ENCODE measurements at regions not wholly inside any gene's neighbourhood (a gene's known extent, or its start where the extent isn't known, plus 50 kb on each side); places are given as distances from the start of the nearest gene placed in this dataset.
"Not testable (repeated sequence)": the region's sequence is repeated elsewhere in the genome, so short reads cannot be mapped to it uniquely, and the experiment has no call there.

GRCh38 chr2:43146083-43146482 is 80.3 kb downstream of the ZFP36L2 start:
- no peak for DNase-seq (ENCODE audit: low read depth)

GRCh38 chr2:43144263-43144662 is 82.1 kb downstream of the ZFP36L2 start:
- DNase-seq (ENCODE audit: low read depth): no peak

- DNase-seq (ENCODE audit: low read depth): no peak
Observed at GRCh38 chr2:43143756-43144155, 82.7 kb downstream of the ZFP36L2 start.

- no peak for DNase-seq (ENCODE audit: low read depth)
Observed at GRCh38 chr2:43142921-43143438, 83.4 kb downstream of the ZFP36L2 start.

- not testable (repeated sequence) for DNase-seq (ENCODE audit: low read depth)
Observed at GRCh38 chr2:43141636-43142151, 84.7 kb downstream of the ZFP36L2 start.

GRCh38 chr2:43139996-43140621 is 86.3 kb downstream of the ZFP36L2 start:
- DNase-seq (ENCODE audit: low read depth): no peak

GRCh38 chr2:43139501-43139900 is 86.9 kb downstream of the ZFP36L2 start:
- no peak for DNase-seq (ENCODE audit: low read depth)

- no peak for DNase-seq (ENCODE audit: low read depth)
Observed at GRCh38 chr2:43138441-43138840, 88.0 kb downstream of the ZFP36L2 start.

- DNase-seq (ENCODE audit: low read depth): peak; percentile 84
Observed at GRCh38 chr2:43136876-43137275, 89.5 kb downstream of the ZFP36L2 start.

GRCh38 chr2:43136011-43136799 is 90.2 kb downstream of the ZFP36L2 start:
- DNase-seq (ENCODE audit: low read depth): no peak

- DNase-seq (ENCODE audit: low read depth): no peak
Observed at GRCh38 chr2:43135583-43135982, 90.8 kb downstream of the ZFP36L2 start.

- no peak for DNase-seq (ENCODE audit: low read depth)
Observed at GRCh38 chr2:43134571-43134889, 91.9 kb downstream of the ZFP36L2 start.

- peak; percentile 80 for DNase-seq (ENCODE audit: low read depth)
Observed at GRCh38 chr2:43133708-43134570, 92.5 kb downstream of the ZFP36L2 start.

GRCh38 chr2:43133336-43133707 is 93.1 kb downstream of the ZFP36L2 start:
- no peak for DNase-seq (ENCODE audit: low read depth)

GRCh38 chr2:43132683-43133301 is 93.6 kb downstream of the ZFP36L2 start:
- no peak for DNase-seq (ENCODE audit: low read depth)

- no peak for DNase-seq (ENCODE audit: low read depth)
Observed at GRCh38 chr2:43131890-43132682, 94.3 kb downstream of the ZFP36L2 start.

GRCh38 chr2:43131051-43131889 is 95.1 kb downstream of the ZFP36L2 start:
- DNase-seq (ENCODE audit: low read depth): peak; percentile 91

GRCh38 chr2:43130548-43130875 is 95.9 kb downstream of the ZFP36L2 start:
- DNase-seq (ENCODE audit: low read depth): no peak

GRCh38 chr2:43129676-43130547 is 96.5 kb downstream of the ZFP36L2 start:
- peak; percentile 26 for DNase-seq (ENCODE audit: low read depth)
